ENCODE measurements at regions not wholly inside any gene's neighbourhood (a gene's known extent, or its start where the extent isn't known, plus 50 kb on each side); places are given as distances from the start of the nearest gene placed in this dataset.

- DNase-seq (ENCODE audit: low read depth) = no peak
Observed at GRCh38 chr11:80517701-80518100, 1076.9 kb upstream of the TENM4 start.

GRCh38 chr11:80515097-80515496 lies 1074.3 kb upstream of the TENM4 start:
- no peak for DNase-seq (ENCODE audit: low read depth)

- DNase-seq (ENCODE audit: low read depth) = no peak
Observed at GRCh38 chr11:80512491-80512890, 1071.7 kb upstream of the TENM4 start.

- no peak for DNase-seq (ENCODE audit: low read depth)
Observed at GRCh38 chr11:80505771-80506170, 1064.9 kb upstream of the TENM4 start.

GRCh38 chr11:80503990-80504389 lies 1063.2 kb upstream of the TENM4 start:
- DNase-seq (ENCODE audit: low read depth) = no peak

GRCh38 chr11:80502511-80502910 lies 1061.7 kb upstream of the TENM4 start:
- DNase-seq (ENCODE audit: low read depth) = no peak

GRCh38 chr11:80495116-80495515 lies 1054.3 kb upstream of the TENM4 start:
- no peak for DNase-seq (ENCODE audit: low read depth)

- no peak for DNase-seq (ENCODE audit: low read depth)
Observed at GRCh38 chr11:80487952-80488351, 1047.1 kb upstream of the TENM4 start.

- DNase-seq (ENCODE audit: low read depth) = no peak
Observed at GRCh38 chr11:80486678-80487077, 1045.8 kb upstream of the TENM4 start.

- no peak for DNase-seq (ENCODE audit: low read depth)
Observed at GRCh38 chr11:80477178-80477577, 1036.3 kb upstream of the TENM4 start.

- DNase-seq (ENCODE audit: low read depth) = no peak
Observed at GRCh38 chr11:80473562-80473961, 1032.7 kb upstream of the TENM4 start.

- DNase-seq (ENCODE audit: low read depth) = no peak
Observed at GRCh38 chr11:80469871-80470270, 1029.0 kb upstream of the TENM4 start.

- DNase-seq (ENCODE audit: low read depth) = no peak
Observed at GRCh38 chr11:80466570-80466969, 1025.7 kb upstream of the TENM4 start.

GRCh38 chr11:80462211-80462610 lies 1021.4 kb upstream of the TENM4 start:
- peak; percentile 23 for DNase-seq (ENCODE audit: low read depth)

- DNase-seq (ENCODE audit: low read depth) = no peak
Observed at GRCh38 chr11:80458376-80458775, 1017.5 kb upstream of the TENM4 start.

- no peak for DNase-seq (ENCODE audit: low read depth)
Observed at GRCh38 chr11:80457823-80458222, 1017.0 kb upstream of the TENM4 start.

- no peak for DNase-seq (ENCODE audit: low read depth)
Observed at GRCh38 chr11:80455818-80456217, 1015.0 kb upstream of the TENM4 start.

GRCh38 chr11:80451105-80451504 lies 1010.3 kb upstream of the TENM4 start:
- no peak for DNase-seq (ENCODE audit: low read depth)

- no peak for DNase-seq (ENCODE audit: low read depth)
Observed at GRCh38 chr11:80448709-80449108, 1007.9 kb upstream of the TENM4 start.

- DNase-seq (ENCODE audit: low read depth) = peak; percentile 9
Observed at GRCh38 chr11:80443177-80443576, 1002.3 kb upstream of the TENM4 start.

GRCh38 chr11:80441821-80442220 lies 1001.0 kb upstream of the TENM4 start:
- peak; percentile 35 for DNase-seq (ENCODE audit: low read depth)

GRCh38 chr11:80440835-80441234 lies 1000.0 kb upstream of the TENM4 start:
- DNase-seq (ENCODE audit: low read depth) = no peak

- no peak for DNase-seq (ENCODE audit: low read depth)
Observed at GRCh38 chr11:80436547-80436946, 995.7 kb upstream of the TENM4 start.

- DNase-seq (ENCODE audit: low read depth) = no peak
Observed at GRCh38 chr11:80435345-80435744, 994.5 kb upstream of the TENM4 start.

- peak; percentile 8 for DNase-seq (ENCODE audit: low read depth)
Observed at GRCh38 chr11:80432057-80432456, 991.2 kb upstream of the TENM4 start.

All from iris pigment epithelial cell (primary cell).